ENCODE measurements at regions not wholly inside any gene's neighbourhood (a gene's known extent, or its start where the extent isn't known, plus 50 kb on each side); places are given as distances from the start of the nearest gene placed in this dataset.
"Not testable (repeated sequence)": the region's sequence is repeated elsewhere in the genome, so short reads cannot be mapped to it uniquely, and the experiment has no call there.

- Mint-ChIP-seq H3K27ac (no peak overlapping the region), H3K27me3 (ENCODE audit: insufficient read depth) (no peaks in the 10 kb centered on the region), H3K9me3 (no peaks in the 10 kb centered on the region; the same call in 1 of the 2 replicates), H3K4me1 (ENCODE audit: low read depth) (peaks cover 27% of the 10 kb centered on the region), H3K4me3 (no peak overlapping the region), H3K36me3 (ENCODE audit: low read depth) (no peaks in the 10 kb centered on the region)
- TF ChIP-seq CTCF (IDR thresholded peaks at IDR 0.05), result no peak
- no peak for DNase-seq
Observed at GRCh38 chr4:134624365-134624764, 422.8 kb upstream of the PABPC4L start.

DNA sequence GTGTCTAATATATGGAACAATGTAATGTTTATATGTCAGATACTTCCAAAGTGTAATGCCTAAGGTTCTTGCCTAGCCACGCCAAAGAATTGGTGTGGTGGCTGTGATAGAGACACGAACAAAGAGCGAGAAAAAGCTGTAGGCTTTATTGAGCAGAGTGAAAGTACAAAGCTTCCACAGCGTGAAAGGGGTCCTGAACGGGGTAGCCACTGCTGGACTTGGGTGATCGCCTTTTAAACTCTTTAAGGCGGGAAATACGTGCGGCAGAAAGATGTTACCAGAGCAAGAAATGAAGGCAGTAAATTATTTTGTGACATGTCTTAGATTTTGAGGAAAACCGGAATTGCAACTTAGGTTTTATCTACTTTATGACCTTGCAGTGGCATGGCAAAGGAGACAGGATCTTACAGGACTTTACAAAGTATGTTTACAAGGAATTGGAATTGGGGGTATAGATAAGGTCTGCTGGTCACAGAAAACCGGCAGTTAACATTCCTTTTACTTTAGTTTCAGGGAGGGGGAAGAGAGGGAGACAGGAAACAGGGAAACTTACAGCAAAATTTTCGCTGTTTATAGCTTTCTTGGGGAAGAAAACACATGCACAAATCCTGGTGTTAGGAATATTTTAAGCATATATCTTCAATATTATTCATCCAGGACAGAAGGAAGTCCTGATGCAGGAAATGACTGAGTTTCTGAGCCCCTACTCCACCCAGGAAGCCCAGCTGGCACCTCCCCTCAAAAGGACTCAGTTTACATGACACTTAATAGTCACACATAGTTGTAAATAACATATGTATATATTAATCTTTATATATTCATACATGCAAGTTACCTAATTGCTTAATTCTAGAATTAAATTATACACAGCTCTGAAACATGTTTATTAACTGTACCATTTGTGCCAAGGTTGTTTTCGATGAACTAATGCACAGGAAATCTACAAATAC is 421.3 kb upstream of the PABPC4L start:
- peaks cover 26% of the 10 kb centered on the region for H3K4me1 Mint-ChIP-seq (ENCODE audit: low read depth)
- H3K27ac Mint-ChIP-seq, result peak overlapping the region; percentile 79
- H3K27me3 Mint-ChIP-seq (ENCODE audit: insufficient read depth); H3K9me3 Mint-ChIP-seq; H3K36me3 Mint-ChIP-seq (ENCODE audit: low read depth): not testable (repeated sequence)
- H3K4me3 Mint-ChIP-seq, result peak overlapping the region; percentile 47
- peak; percentile 1 for DNase-seq

DNA sequence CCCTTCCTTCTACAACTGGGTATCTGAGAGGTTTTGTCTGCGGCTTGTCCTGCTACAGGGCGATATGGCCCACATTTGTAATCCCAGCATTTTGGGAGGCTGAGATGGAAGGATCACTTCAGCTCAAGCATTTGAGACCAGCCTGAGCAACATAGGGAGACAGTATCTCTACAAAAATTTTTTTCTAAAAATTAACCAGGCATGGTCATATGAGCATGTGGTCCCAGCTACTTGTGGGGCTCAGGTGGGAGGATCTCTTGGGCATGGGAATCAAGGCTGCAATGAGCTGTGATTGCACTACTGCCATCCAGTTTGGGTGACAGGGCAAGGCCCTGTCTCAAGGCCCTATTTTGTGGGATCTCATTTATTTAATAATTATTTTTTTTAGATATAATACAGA is 420.6 kb upstream of the PABPC4L start:
- Mint-ChIP-seq H3K27ac (peak overlapping the region; percentile 53; the same call in 1 of the 2 replicates), H3K9me3 (no peaks in the 10 kb centered on the region; the same call in 1 of the 2 replicates), H3K4me1 (ENCODE audit: low read depth) (peaks cover 22% of the 10 kb centered on the region), H3K27me3 (ENCODE audit: insufficient read depth) (no peaks in the 10 kb centered on the region), H3K36me3 (ENCODE audit: low read depth) (no peaks in the 10 kb centered on the region), H3K4me3 (no peak overlapping the region; the same call in 1 of the 2 replicates)
- DNase-seq, result no peak
- TF ChIP-seq CTCF (IDR thresholded peaks at IDR 0.05), result no peak

DNA sequence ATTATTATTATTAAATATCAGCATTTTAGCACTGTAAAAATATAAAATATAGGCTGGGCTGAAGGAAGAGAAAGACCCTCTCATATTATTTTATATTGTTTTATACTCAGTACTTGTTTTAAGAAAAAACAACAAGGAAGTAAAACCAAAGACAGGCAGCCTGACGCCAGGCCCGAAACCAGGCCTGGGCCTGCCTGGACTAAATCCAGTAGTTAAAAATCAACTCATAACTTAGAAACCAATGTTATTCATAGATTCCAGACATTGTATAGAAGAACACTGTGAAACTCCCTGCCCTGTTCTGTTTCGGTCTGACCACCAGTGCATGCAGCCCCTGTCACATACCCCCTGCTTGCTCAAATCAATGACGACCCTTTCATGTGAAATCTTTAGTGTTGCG is 420.1 kb upstream of the PABPC4L start:
- DNase-seq; H3K27me3 Mint-ChIP-seq (ENCODE audit: insufficient read depth); H3K36me3 Mint-ChIP-seq (ENCODE audit: low read depth); H3K4me3 Mint-ChIP-seq; H3K9me3 Mint-ChIP-seq: not testable (repeated sequence)
- Mint-ChIP-seq H3K4me1 (ENCODE audit: low read depth) (peaks cover 22% of the 10 kb centered on the region), H3K27ac (peak overlapping the region; percentile 53; the same call in 1 of the 2 replicates)

GRCh38 chr4:134610956-134611355 is 409.4 kb upstream of the PABPC4L start:
- no peaks in the 10 kb centered on the region for H3K36me3 Mint-ChIP-seq (ENCODE audit: low read depth)
- no peak for DNase-seq
- no peak overlapping the region for H3K4me3 Mint-ChIP-seq
- H3K4me1 Mint-ChIP-seq (ENCODE audit: low read depth), result no peaks in the 10 kb centered on the region
- no peak overlapping the region for H3K27ac Mint-ChIP-seq
- TF ChIP-seq CTCF (IDR thresholded peaks at IDR 0.05), result no peak
- H3K9me3 Mint-ChIP-seq, result no peaks in the 10 kb centered on the region
- no peaks in the 10 kb centered on the region for H3K27me3 Mint-ChIP-seq (ENCODE audit: insufficient read depth)

DNA sequence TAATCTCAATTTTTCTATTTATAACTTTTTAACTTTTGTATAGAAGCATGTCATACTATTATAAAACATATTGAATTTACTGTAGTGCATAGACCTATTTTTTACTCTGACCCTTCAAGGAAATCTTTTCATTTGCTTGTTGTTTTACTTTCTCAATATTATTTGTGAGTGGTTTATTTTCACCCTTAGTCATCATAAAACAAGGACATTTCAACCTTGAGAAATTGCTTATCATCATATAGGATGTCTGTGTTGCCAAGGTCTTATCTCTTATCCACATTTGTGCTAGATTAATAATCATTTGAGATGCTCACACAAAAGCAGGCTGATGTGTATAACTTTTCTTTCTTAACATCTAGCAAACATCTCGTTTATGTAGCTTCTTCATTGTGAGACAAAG is 408.6 kb upstream of the PABPC4L start:
- H3K4me1 Mint-ChIP-seq (ENCODE audit: low read depth), result no peaks in the 10 kb centered on the region
- H3K27me3 Mint-ChIP-seq (ENCODE audit: insufficient read depth), result no peaks in the 10 kb centered on the region
- H3K4me3 Mint-ChIP-seq, result no peak overlapping the region
- H3K27ac Mint-ChIP-seq, result no peak overlapping the region
- no peaks in the 10 kb centered on the region for H3K36me3 Mint-ChIP-seq (ENCODE audit: low read depth)
- no peak for DNase-seq
- no peaks in the 10 kb centered on the region for H3K9me3 Mint-ChIP-seq
- no peak for TF ChIP-seq CTCF (IDR thresholded peaks at IDR 0.05)
